Neural crest cell (in vitro differentiated cells): ENCODE measurements at regions not wholly inside any gene's neighbourhood (a gene's known extent, or its start where the extent isn't known, plus 50 kb on each side); places are given as distances from the start of the nearest gene placed in this dataset.

Experiments used
- DNase-seq: peaks from one replicate; pipeline ENCODE4 v3.0.0; 2021; ENCODE audit warnings: low read depth, mixed read lengths, low spot score
- H3K27ac Mint-ChIP-seq: one replicate; pipeline ENCODE4 v1.8.0; 2021; ENCODE audit warnings: mild to moderate bottlenecking, mixed read lengths; ENCODE audit not compliant: unreplicated experiment
- H3K27me3 Mint-ChIP-seq: 2 replicates; pipeline ENCODE4 v1.8.0; 2021; ENCODE audit warnings: low read depth, mild to moderate bottlenecking, mixed read lengths
- H3K36me3 Mint-ChIP-seq: 2 replicates; pipeline ENCODE4 v1.8.0; 2021; ENCODE audit warnings: low read depth, mild to moderate bottlenecking, mixed read lengths
- H3K4me1 Mint-ChIP-seq: 2 replicates; pipeline ENCODE4 v1.8.0; 2021; ENCODE audit warnings: mixed read lengths
- H3K4me3 Mint-ChIP-seq: one replicate; pipeline ENCODE4 v1.8.0; 2021; ENCODE audit warnings: mild to moderate bottlenecking, mixed read lengths
- H3K9me3 Mint-ChIP-seq: 2 replicates; pipeline ENCODE4 v1.8.0; 2021; ENCODE audit warnings: mixed read lengths
- TF ChIP-seq, protein P1 (sequence below): fragments of 200-600 bp; sonication (generic); conservative IDR thresholded peaks from 2 replicates; pipeline ENCODE4 v1.5.0; 2021; ENCODE audit warnings: antibody characterized with exemption, mild to moderate bottlenecking

DNA sequence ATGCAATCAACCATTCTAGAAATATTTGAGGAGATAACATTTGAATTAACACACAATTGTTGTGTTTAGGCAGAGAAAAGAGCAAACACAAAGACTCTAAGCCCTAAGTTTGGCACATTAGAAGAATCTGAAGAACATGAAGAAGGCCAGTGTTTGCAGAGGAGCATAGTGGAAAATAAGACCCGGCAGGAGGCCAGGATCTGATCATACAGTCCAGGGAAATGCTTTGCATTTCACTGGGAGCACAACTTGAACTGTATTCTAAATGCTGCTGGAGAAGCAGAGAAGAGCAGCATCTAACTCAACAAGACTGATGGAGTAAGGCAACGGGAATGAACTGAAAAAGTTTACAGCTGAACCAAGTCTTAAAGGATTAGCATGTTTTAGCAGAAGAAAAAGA is 463.4 kb downstream of the ZNF608 start:
- no peak overlapping the region for H3K27ac Mint-ChIP-seq
- TF ChIP-seq, protein P1, sequence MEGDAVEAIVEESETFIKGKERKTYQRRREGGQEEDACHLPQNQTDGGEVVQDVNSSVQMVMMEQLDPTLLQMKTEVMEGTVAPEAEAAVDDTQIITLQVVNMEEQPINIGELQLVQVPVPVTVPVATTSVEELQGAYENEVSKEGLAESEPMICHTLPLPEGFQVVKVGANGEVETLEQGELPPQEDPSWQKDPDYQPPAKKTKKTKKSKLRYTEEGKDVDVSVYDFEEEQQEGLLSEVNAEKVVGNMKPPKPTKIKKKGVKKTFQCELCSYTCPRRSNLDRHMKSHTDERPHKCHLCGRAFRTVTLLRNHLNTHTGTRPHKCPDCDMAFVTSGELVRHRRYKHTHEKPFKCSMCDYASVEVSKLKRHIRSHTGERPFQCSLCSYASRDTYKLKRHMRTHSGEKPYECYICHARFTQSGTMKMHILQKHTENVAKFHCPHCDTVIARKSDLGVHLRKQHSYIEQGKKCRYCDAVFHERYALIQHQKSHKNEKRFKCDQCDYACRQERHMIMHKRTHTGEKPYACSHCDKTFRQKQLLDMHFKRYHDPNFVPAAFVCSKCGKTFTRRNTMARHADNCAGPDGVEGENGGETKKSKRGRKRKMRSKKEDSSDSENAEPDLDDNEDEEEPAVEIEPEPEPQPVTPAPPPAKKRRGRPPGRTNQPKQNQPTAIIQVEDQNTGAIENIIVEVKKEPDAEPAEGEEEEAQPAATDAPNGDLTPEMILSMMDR = no peak
- H3K36me3 Mint-ChIP-seq = peaks cover under 1% of the 10 kb centered on the region
- H3K27me3 Mint-ChIP-seq = no peaks in the 10 kb centered on the region
- DNase-seq = no peak
- H3K4me3 Mint-ChIP-seq = no peak overlapping the region
- H3K4me1 Mint-ChIP-seq = peaks cover 12% of the 10 kb centered on the region
- no peaks in the 10 kb centered on the region for H3K9me3 Mint-ChIP-seq

DNA sequence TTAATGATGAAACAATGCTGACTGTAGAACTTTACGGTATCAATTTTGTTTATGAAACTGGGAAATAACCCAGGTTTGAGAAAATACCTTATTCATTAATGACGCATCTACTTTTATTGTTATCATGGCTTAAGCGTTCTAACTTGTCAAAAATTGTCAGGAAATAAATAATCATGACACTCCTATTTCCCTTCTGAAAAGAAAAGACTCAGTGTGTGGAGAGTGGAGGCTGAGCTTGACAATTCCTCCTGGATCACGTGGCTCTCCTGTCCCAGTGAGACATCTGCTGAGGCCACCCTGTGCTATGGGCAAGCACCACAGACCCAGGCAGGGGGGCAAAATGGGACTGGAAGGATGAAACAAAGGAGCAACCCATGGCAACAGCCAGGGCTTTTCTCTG is 466.4 kb downstream of the ZNF608 start:
- H3K36me3 Mint-ChIP-seq = peaks cover 4% of the 10 kb centered on the region
- no peak for DNase-seq
- TF ChIP-seq, protein P1 = no peak
- no peaks in the 10 kb centered on the region for H3K9me3 Mint-ChIP-seq
- H3K4me1 Mint-ChIP-seq = peaks cover 14% of the 10 kb centered on the region
- H3K4me3 Mint-ChIP-seq = no peak overlapping the region
- H3K27ac Mint-ChIP-seq = no peak overlapping the region
- no peaks in the 10 kb centered on the region for H3K27me3 Mint-ChIP-seq

DNA sequence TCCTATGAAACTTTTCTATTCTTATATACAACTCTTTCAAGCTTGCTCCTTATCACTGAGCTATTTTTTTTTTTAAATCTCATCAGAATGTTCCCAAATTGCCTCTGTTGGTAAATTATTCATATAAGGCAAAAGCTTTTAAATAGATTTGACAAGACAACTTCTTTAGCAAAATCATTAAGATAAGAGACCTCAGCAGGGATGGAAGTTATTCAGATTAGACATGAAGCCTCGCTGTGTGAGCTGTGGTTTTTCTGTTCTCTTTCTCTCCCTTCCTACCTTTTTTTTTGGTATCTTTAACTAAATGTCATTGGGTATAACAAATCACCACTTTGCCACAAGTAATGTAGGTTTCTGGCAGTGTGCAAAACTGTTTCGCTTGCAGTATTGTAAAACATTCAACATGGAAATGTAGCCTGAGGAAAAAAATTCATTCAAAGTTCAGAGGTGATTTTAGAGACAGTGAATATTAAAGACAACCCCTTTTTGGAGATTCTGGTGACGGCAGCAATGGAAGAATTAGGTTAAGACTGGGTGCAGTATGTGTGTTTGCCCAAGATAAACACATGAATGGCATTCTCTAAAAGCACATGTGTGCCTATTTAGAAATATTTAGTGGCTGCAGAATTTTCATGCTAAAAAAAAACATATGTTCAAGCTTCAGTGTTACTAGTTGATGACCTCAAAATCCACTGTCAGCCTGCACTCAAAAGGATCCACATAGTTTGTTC is 467.1 kb downstream of the ZNF608 start:
- Mint-ChIP-seq H3K9me3 (no peaks in the 10 kb centered on the region), H3K27me3 (no peaks in the 10 kb centered on the region), H3K4me3 (no peak overlapping the region), H3K4me1 (peaks cover 19% of the 10 kb centered on the region), H3K27ac (no peak overlapping the region), H3K36me3 (peaks cover 4% of the 10 kb centered on the region)
- TF ChIP-seq, protein P1 = no peak
- no peak for DNase-seq

DNA sequence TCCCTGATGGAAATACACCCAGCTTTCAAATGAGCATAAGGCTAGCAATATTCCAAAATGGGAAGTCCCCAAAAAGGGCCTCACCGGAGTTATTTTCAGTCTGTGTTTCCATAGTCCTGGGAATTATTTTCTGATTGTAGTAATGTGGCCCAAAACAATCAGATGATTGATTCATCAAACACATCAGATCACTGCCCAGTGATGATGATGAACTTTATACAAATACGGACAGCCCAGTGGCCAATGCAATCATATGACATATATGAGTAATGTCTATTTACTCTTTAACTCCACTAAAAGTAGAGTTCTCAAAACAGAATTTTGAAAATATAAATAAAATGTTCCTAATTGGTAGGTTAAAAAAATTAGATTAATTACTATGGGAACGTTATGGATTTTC is 467.8 kb downstream of the ZNF608 start:
- Mint-ChIP-seq H3K27me3 (no peaks in the 10 kb centered on the region), H3K9me3 (no peaks in the 10 kb centered on the region), H3K36me3 (peaks cover 4% of the 10 kb centered on the region), H3K4me1 (peaks cover 19% of the 10 kb centered on the region), H3K27ac (no peak overlapping the region), H3K4me3 (no peak overlapping the region)
- TF ChIP-seq, protein P1 = no peak
- no peak for DNase-seq

DNA sequence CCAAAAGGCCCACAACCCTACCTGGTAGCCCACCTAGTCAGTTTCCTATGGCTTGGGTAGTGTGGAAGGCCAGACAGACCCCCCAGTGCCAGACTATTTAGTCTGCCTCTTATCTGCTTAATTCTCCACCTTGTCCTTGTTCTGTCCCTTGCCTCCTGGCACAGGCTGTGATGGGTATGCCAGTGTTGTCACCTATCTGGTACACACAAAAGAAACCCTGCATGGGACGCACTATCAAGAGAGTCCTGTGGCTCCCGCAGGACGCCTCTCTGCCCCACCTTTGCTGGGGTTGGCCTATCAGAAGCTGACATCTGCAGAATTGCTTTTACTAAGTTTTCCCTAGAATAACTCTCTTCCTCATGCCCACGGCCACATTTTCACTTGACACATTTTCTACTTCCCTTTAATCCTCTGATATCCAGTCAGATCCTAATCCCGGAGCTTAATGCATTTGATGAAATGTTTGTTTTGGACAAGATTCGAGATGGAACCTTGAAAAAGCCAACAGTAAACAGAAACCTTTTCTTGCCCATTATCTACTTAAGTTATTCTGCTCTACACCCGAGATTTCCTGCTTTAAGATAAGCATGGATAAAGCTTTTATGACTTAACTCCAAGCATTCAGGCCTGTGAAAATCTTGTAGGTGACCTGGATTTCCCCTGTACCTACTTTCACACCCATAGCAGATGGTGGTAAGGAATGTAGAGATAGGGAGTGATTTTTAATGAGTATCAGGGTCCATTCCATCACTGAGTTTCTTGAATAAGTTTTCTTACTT is 468.5 kb downstream of the ZNF608 start:
- no peak overlapping the region for H3K4me3 Mint-ChIP-seq
- DNase-seq = no peak
- peaks cover 4% of the 10 kb centered on the region for H3K36me3 Mint-ChIP-seq
- TF ChIP-seq, protein P1 = no peak
- H3K27ac Mint-ChIP-seq = no peak overlapping the region
- H3K27me3 Mint-ChIP-seq = no peaks in the 10 kb centered on the region
- H3K4me1 Mint-ChIP-seq = peaks cover 16% of the 10 kb centered on the region
- no peaks in the 10 kb centered on the region for H3K9me3 Mint-ChIP-seq
